ENCODE measurements at regions not wholly inside any gene's neighbourhood (a gene's known extent, or its start where the extent isn't known, plus 50 kb on each side); places are given as distances from the start of the nearest gene placed in this dataset.

- TF ChIP-seq CTCF (conservative IDR thresholded peaks at IDR 0.05; ENCODE audit: low read depth in 2 of 2) = no peak
- TF ChIP-seq CREB1 (CRISPR knock-in tag; IDR thresholded peaks at IDR 0.05; ENCODE audit: low read depth) = no peak
- no peak for TF ChIP-seq EZH2phosphoT487 (IDR thresholded peaks at IDR 0.05; ENCODE audit: unreplicated experiment)
- no peak for TF ChIP-seq POLR2AphosphoS5 (IDR thresholded peaks at IDR 0.05; ENCODE audit: low read depth)
- TF ChIP-seq, protein P1, sequence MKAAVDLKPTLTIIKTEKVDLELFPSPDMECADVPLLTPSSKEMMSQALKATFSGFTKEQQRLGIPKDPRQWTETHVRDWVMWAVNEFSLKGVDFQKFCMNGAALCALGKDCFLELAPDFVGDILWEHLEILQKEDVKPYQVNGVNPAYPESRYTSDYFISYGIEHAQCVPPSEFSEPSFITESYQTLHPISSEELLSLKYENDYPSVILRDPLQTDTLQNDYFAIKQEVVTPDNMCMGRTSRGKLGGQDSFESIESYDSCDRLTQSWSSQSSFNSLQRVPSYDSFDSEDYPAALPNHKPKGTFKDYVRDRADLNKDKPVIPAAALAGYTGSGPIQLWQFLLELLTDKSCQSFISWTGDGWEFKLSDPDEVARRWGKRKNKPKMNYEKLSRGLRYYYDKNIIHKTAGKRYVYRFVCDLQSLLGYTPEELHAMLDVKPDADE (IDR thresholded peaks at IDR 0.05) = no peak
- TF ChIP-seq ZNF114 (CRISPR knock-in tag; IDR thresholded peaks at IDR 0.05) = no peak
- TF ChIP-seq JUNB (IDR thresholded peaks at IDR 0.05; ENCODE audit: unreplicated experiment) = no peak
Observed at GRCh38 chr13:58474581-58474980, 843.0 kb downstream of the PCDH17 start.

All from GM23338 (cell line).